Testis (tissue), 2 donors: ENCODE measurements at regions not wholly inside any gene's neighbourhood (a gene's known extent, or its start where the extent isn't known, plus 50 kb on each side); places are given as distances from the start of the nearest gene placed in this dataset.
"Not testable (repeated sequence)": the region's sequence is repeated elsewhere in the genome, so short reads cannot be mapped to it uniquely, and the experiment has no call there.

Source experiments
- DNase-seq: peaks from one replicate; pipeline ENCODE4 v3.0.0-alpha.2; 2019
- H3K27ac ChIP-seq, 2 donors: fragments of 200-600 bp; sonication (generic); one replicate each; pipeline ENCODE4 v1.5.1; 2019
- H3K27me3 ChIP-seq: fragments of 200-600 bp; sonication (generic); one replicate; pipeline ENCODE4 v1.5.1; 2019
- H3K36me3 ChIP-seq: fragments of 200-600 bp; sonication (generic); one replicate; pipeline ENCODE4 v1.5.1; 2017; ENCODE audit warnings: low read depth; ENCODE audit errors: missing control alignments
- H3K4me1 ChIP-seq: fragments of 200-600 bp; sonication (generic); one replicate; pipeline ENCODE4 v1.5.1; 2019
- H3K4me3 ChIP-seq, 2 donors: fragments of 200-600 bp; sonication (generic); one replicate each; pipeline ENCODE4 v1.5.1; 2017 to 2019
- H3K9me3 ChIP-seq: fragments of 200-600 bp; sonication (generic); one replicate; pipeline ENCODE4 v1.5.1; 2017
- POLR2A ChIP-seq: fragments of 450-650 bp; IDR thresholded peaks from one replicate; pipeline ENCODE4 v1.6.1; 2017; ENCODE audit warnings: antibody characterized with exemption, mild to moderate bottlenecking, moderate library complexity
- WGBS, 2 donors: methylation state at CpG; one replicate each; pipeline ENCODE4 v1.1.5; 2018; 5-methylcytosine and 5-hydroxymethylcytosine counted together
- intact Hi-C: fragments of 100-400 bp; cut with DNase I; formaldehyde crosslinking; loops from one replicate; pipeline ENCODE4 v1.15.1; 2023; ENCODE audit warnings: low total_unique reads
- TF ChIP-seq, protein P1 (sequence below), 3 experiments: fragments of 450-650 bp in 2 of 3; fragments of 200-600 bp in 1 of 3; sonication (generic) in 1 of 3; IDR thresholded peaks; one replicate each; pipeline ENCODE4 v1.5.1; 2016 to 2019; ENCODE audit warnings: antibody characterized with exemption in 3 of 3, mild to moderate bottlenecking in 2 of 3, moderate library complexity in 1 of 3

DNA sequence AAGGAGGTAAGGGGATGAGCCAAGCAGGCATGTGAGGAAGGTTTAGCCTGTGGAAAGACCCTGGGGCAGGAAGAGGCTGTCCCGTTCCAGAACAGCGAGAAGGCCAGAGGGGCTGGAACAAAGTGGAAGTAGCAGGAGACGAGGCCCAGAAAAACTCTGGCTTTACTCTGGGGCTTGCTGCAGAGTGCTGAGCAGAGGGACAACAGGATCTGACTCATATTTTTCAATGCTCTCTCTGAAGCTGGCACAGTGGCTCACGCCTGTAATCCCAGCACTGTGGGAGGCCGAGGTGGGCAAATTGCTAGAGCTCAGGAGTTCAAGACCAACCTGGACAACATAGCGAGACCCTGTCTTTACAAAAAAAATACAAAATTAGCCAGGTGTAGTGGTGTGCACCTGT lies 52.4 kb upstream of the PAX7 start:
- H3K27me3 ChIP-seq = no peaks in the 10 kb centered on the region
- no peaks in the 10 kb centered on the region for H3K9me3 ChIP-seq
- no peak overlapping the region for H3K4me3 ChIP-seq
- WGBS, 2 donors = 64 to 65% methylated on average over 6 of the region's 6 CpGs
- no peak for DNase-seq
- no peak for TF ChIP-seq POLR2A
- TF ChIP-seq, protein P1, sequence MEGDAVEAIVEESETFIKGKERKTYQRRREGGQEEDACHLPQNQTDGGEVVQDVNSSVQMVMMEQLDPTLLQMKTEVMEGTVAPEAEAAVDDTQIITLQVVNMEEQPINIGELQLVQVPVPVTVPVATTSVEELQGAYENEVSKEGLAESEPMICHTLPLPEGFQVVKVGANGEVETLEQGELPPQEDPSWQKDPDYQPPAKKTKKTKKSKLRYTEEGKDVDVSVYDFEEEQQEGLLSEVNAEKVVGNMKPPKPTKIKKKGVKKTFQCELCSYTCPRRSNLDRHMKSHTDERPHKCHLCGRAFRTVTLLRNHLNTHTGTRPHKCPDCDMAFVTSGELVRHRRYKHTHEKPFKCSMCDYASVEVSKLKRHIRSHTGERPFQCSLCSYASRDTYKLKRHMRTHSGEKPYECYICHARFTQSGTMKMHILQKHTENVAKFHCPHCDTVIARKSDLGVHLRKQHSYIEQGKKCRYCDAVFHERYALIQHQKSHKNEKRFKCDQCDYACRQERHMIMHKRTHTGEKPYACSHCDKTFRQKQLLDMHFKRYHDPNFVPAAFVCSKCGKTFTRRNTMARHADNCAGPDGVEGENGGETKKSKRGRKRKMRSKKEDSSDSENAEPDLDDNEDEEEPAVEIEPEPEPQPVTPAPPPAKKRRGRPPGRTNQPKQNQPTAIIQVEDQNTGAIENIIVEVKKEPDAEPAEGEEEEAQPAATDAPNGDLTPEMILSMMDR (IDR thresholded peaks at IDR 0.05) = no peak
- H3K4me1 ChIP-seq = peaks cover 3% of the 10 kb centered on the region
- H3K27ac ChIP-seq = no peak overlapping the region
- no peaks in the 10 kb centered on the region for H3K36me3 ChIP-seq
- intact Hi-C loops = loop anchor here (5.0 kb wide), 1 partner anchor 926 kb away; no protein-coding TSS in a partner anchor

DNA sequence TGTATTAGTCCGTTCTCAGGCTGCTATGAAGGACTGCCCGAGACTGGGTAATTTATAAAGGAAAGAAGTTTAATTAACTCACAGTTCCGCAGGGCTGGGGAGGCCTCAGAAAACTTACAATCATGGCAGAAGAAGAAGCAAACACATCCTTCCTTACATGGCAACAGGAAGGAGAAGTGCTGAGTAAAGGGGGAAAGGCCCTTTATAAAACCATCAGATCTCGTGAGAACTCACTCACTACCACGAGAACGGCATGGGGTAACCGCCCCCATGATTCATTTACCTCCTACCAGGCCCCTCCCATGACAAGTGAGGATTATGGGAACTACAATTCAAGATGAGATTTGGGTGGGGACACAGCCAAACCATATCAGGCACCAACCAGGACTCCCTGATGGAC lies 51.4 kb upstream of the PAX7 start:
- not testable (repeated sequence) for DNase-seq, H3K36me3 ChIP-seq, H3K4me3 ChIP-seq, H3K9me3 ChIP-seq, H3K27me3 ChIP-seq, H3K27ac ChIP-seq, H3K4me1 ChIP-seq
- intact Hi-C loops = loop anchor here (5.0 kb wide), 1 partner anchor 927 kb away; no protein-coding TSS in a partner anchor
- 80 to 85% methylated on average over 7 of the region's 7 CpGs for WGBS, 2 donors

DNA sequence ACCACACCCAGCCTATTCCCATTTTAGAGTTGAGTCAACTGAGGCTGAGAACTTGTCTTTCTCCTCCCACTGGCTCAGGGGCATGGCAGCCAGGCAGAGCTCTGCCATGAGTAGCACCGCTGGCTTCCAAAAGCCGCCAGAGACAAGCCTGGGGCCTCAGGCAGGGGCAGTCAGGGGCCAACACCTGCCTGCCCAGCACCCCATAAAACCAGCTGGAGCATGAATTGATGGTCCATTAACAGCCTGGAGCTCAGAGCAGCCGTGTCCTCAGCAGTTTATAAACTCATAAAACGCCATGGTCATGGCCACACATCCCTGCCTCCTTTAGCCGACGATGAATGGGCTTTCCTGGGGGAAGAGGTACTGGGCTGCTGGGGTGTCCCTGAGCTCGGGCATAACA lies 50.6 kb upstream of the PAX7 start:
- Histone ChIP-seq H3K4me3 (no peak overlapping the region), H3K27me3 (no peaks in the 10 kb centered on the region), H3K4me1 (peaks cover 9% of the 10 kb centered on the region), H3K27ac (no peak overlapping the region), H3K36me3 (no peaks in the 10 kb centered on the region), H3K9me3 (no peaks in the 10 kb centered on the region)
- TF ChIP-seq POLR2A = no peak
- TF ChIP-seq, protein P1 (IDR thresholded peaks at IDR 0.05) = no peak
- no peak for DNase-seq
- intact Hi-C loops = no loop called here
- WGBS, 2 donors = 75 to 88% methylated on average over 7 of the region's 7 CpGs

DNA sequence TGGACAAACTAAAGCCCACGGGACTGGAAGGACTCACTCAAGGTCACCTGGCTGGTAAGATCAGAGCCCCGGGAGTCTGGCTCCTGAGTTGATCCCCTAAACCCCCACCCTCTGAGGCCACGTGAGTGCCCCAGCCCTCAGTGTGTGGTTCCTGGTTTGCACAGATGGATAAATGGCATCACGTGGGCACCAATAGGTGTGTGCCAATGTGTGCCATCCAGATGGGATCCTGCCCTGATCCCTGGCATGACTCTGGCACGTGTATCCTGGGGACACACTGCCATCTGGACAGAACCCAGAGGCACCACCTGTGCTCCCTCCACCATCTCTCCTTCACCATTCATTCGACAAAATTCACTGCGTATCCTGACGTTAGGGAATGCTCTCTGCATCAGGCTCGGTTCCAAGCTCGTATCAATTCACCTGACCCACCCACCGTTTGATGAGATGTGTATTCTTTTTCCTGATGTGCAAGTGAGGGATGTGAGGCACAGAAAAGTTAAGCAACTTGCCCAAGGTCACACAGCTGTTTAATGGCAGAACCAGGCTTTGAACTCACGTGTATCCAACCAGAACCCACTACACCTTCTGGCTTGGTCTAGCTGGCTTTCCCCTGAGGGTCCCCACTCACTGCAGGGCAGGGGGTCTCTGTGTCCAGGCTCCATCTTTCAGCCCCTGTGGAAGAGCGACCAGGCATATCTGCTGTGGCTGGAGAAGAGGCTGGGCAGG lies 49.8 kb upstream of the PAX7 start:
- no peak overlapping the region for H3K4me3 ChIP-seq
- no peaks in the 10 kb centered on the region for H3K9me3 ChIP-seq
- H3K36me3 ChIP-seq = no peaks in the 10 kb centered on the region
- no peak for DNase-seq
- peaks cover 9% of the 10 kb centered on the region for H3K4me1 ChIP-seq
- H3K27ac ChIP-seq = no peak overlapping the region
- no peak for TF ChIP-seq POLR2A
- TF ChIP-seq, protein P1 (IDR thresholded peaks at IDR 0.05) = no peak
- intact Hi-C loops = no loop called here
- H3K27me3 ChIP-seq = no peaks in the 10 kb centered on the region
- 55 to 61% methylated on average over 10 to 13 of the region's 13 CpGs for WGBS, 2 donors
